ENCODE measurements at regions not wholly inside any gene's neighbourhood (a gene's known extent, or its start where the extent isn't known, plus 50 kb on each side); places are given as distances from the start of the nearest gene placed in this dataset.
A peak's percentile ranks its signal among the peaks of the same experiment; 100 is the strongest.
"Not testable (repeated sequence)": the region's sequence is repeated elsewhere in the genome, so short reads cannot be mapped to it uniquely, and the experiment has no call there.

- DNase-seq (ENCODE audit: low read depth): no peak
Observed at GRCh38 chr4:137739391-137739790, 207.1 kb upstream of the PCDH18 start.

- peak; percentile 75 for DNase-seq (ENCODE audit: low read depth)
Observed at GRCh38 chr4:137738375-137738990, 206.2 kb upstream of the PCDH18 start.

GRCh38 chr4:137735561-137736104 lies 203.3 kb upstream of the PCDH18 start:
- DNase-seq (ENCODE audit: low read depth): peak; percentile 89

- DNase-seq (ENCODE audit: low read depth): not testable (repeated sequence)
Observed at GRCh38 chr4:137733174-137734141, 201.2 kb upstream of the PCDH18 start.

GRCh38 chr4:137722910-137723309 lies 190.6 kb upstream of the PCDH18 start:
- no peak for DNase-seq (ENCODE audit: low read depth)

- no peak for DNase-seq (ENCODE audit: low read depth)
Observed at GRCh38 chr4:137711502-137711901, 179.2 kb upstream of the PCDH18 start.

GRCh38 chr4:137707626-137708025 lies 175.3 kb upstream of the PCDH18 start:
- peak; percentile 34 for DNase-seq (ENCODE audit: low read depth)

- no peak for DNase-seq (ENCODE audit: low read depth)
Observed at GRCh38 chr4:137707102-137707620, 174.9 kb upstream of the PCDH18 start.

GRCh38 chr4:137705171-137705783 lies 173.0 kb upstream of the PCDH18 start:
- peak; percentile 96 for DNase-seq (ENCODE audit: low read depth)

- no peak for DNase-seq (ENCODE audit: low read depth)
Observed at GRCh38 chr4:137703195-137703594, 170.9 kb upstream of the PCDH18 start.

GRCh38 chr4:137702512-137702911 lies 170.2 kb upstream of the PCDH18 start:
- DNase-seq (ENCODE audit: low read depth): peak; percentile 15

- DNase-seq (ENCODE audit: low read depth): no peak
Observed at GRCh38 chr4:137701401-137701800, 169.1 kb upstream of the PCDH18 start.

- DNase-seq (ENCODE audit: low read depth): no peak
Observed at GRCh38 chr4:137700751-137701150, 168.5 kb upstream of the PCDH18 start.

- DNase-seq (ENCODE audit: low read depth): peak; percentile 94
Observed at GRCh38 chr4:137700072-137700471, 167.8 kb upstream of the PCDH18 start.

- DNase-seq (ENCODE audit: low read depth): peak; percentile 77
Observed at GRCh38 chr4:137694138-137694537, 161.8 kb upstream of the PCDH18 start.

GRCh38 chr4:137693641-137694040 lies 161.3 kb upstream of the PCDH18 start:
- DNase-seq (ENCODE audit: low read depth): no peak

GRCh38 chr4:137692205-137692604 lies 159.9 kb upstream of the PCDH18 start:
- no peak for DNase-seq (ENCODE audit: low read depth)

- peak; percentile 13 for DNase-seq (ENCODE audit: low read depth)
Observed at GRCh38 chr4:137688651-137689050, 156.4 kb upstream of the PCDH18 start.

GRCh38 chr4:137685357-137685756 lies 153.1 kb upstream of the PCDH18 start:
- DNase-seq (ENCODE audit: low read depth): peak; percentile 73

GRCh38 chr4:137681081-137681480 lies 148.8 kb upstream of the PCDH18 start:
- no peak for DNase-seq (ENCODE audit: low read depth)

GRCh38 chr4:137678796-137679195 lies 146.5 kb upstream of the PCDH18 start:
- peak; percentile 40 for DNase-seq (ENCODE audit: low read depth)

GRCh38 chr4:137677863-137678262 lies 145.6 kb upstream of the PCDH18 start:
- DNase-seq (ENCODE audit: low read depth): peak; percentile 89
